HCT116 (cell line): ENCODE measurements at regions not wholly inside any gene's neighbourhood (a gene's known extent, or its start where the extent isn't known, plus 50 kb on each side); places are given as distances from the start of the nearest gene placed in this dataset.

Experiments used
- ATAC-seq: fragments of 200-7000 bp; cut with Tn5 transposase; 2 replicates; pipeline ENCODE4 v1.9.1; 2020; ENCODE audit warnings: mild to moderate bottlenecking, moderate library complexity
- BruUV-seq: library from RNA; stranded (reverse); fragments of 400-500 nt; replicated peaks from 2 replicates; lab custom pipeline; 2021; lab: Mats Ljungman, UMichigan
- CTCF ChIA-PET: fragments of 300-600 bp; sonication (Branson Sonifier 250); formaldehyde crosslinking; loops from one replicate; lab custom pipeline; 2021; ENCODE audit warnings: antibody characterized with exemption; lab: Charles Lee
- POLR2A ChIA-PET: fragments of 300-600, 350-600 bp; sonication (Branson Sonifier 250); formaldehyde crosslinking; loops from one replicate; lab custom pipeline; 2021; ENCODE audit warnings: antibody characterized with exemption; lab: Charles Lee
- RAD21 ChIA-PET, 2 experiments: fragments of 300-600 bp; sonication (Branson Sonifier 250); formaldehyde crosslinking; loops; one replicate each; lab custom pipeline; 2023; ENCODE audit warnings: low total read pairs in 2 of 2; ENCODE audit not compliant: uncharacterized antibody in 2 of 2, unreplicated experiment in 2 of 2, low non-redundant PET in 1 of 2; lab: Charles Lee
- DNase-seq: peaks from one replicate; pipeline ENCODE4 v3.0.0-alpha.2; 2010; ENCODE audit warnings: low read depth, low spot score
- H2AFZ ChIP-seq: fragments of 200-600 bp; shearing (Covaris generic), sonication (generic); 2 replicates; pipeline ENCODE4 v1.6.1; 2017; ENCODE audit warnings: low read depth, mixed run types, mixed read lengths, antibody characterized with exemption, low read length; ENCODE audit not compliant: poor library complexity, severe bottlenecking
- H3K27ac ChIP-seq: 2 replicates; pipeline ENCODE4 v1.5.1; 2012; ENCODE audit warnings: low read depth, low read length
- H3K27me3 ChIP-seq: fragments of 200-600 bp; sonication (generic); 2 replicates; pipeline ENCODE4 v1.6.1; 2016; ENCODE audit warnings: mixed run types, low read length, mixed read lengths; ENCODE audit not compliant: insufficient read depth
- H3K36me3 ChIP-seq, 2 experiments: fragments of 200-500 bp in 1 of 2; fragments of 200-600 bp in 1 of 2; sonication (Bioruptor generic) in 1 of 2; sonication (generic) in 1 of 2; 2 replicates each; pipeline versions ENCODE4 v1.5.1 to v1.6.1; 2014 to 2016; ENCODE audit warnings: low read length in 2 of 2, inconsistent platforms in 1 of 2, mixed read lengths in 1 of 2, mixed run types in 1 of 2; ENCODE audit not compliant: insufficient read depth in 2 of 2, control insufficient read depth in 1 of 2
- H3K4me1 ChIP-seq, 2 experiments: fragments of 200-600 bp in 1 of 2; sonication (generic) in 1 of 2; 2 replicates each; pipeline versions ENCODE4 v1.5.1 to v1.6.1; 2012 to 2017; ENCODE audit warnings: low read length in 2 of 2, inconsistent platforms in 1 of 2, mild to moderate bottlenecking in 1 of 2, mixed read lengths in 1 of 2, mixed run types in 1 of 2, moderate library complexity in 1 of 2; ENCODE audit not compliant: insufficient read depth in 2 of 2, control insufficient read depth in 1 of 2
- H3K4me2 ChIP-seq: fragments of 200-600 bp; sonication (generic); 2 replicates; pipeline ENCODE4 v1.6.1; 2017; ENCODE audit warnings: mixed run types, low read length, mixed read lengths
- H3K4me3 ChIP-seq, 2 experiments: fragments of 200-600 bp in 1 of 2; sonication (generic) in 1 of 2; replicated peaks in 1 of 2; 2 replicates each; pipeline ENCODE4 v1.5.1; 2011 to 2016; ENCODE audit warnings: low read length in 2 of 2, control low read depth in 1 of 2, low read depth in 1 of 2, mild to moderate bottlenecking in 1 of 2, mixed read lengths in 1 of 2, mixed run types in 1 of 2
- H3K79me2 ChIP-seq: fragments of 200-600 bp; sonication (generic); 2 replicates; pipeline ENCODE4 v1.6.1; 2017; ENCODE audit warnings: mild to moderate bottlenecking, mixed run types, low read length, moderate library complexity, mixed read lengths; ENCODE audit not compliant: insufficient read depth
- H3K9ac ChIP-seq: fragments of 200-600 bp; sonication (generic); 2 replicates; pipeline ENCODE4 v1.6.1; 2016; ENCODE audit warnings: low read length, mixed read lengths
- H3K9me2 ChIP-seq: fragments of 200-600 bp; sonication (generic), shearing (Covaris generic); 2 replicates; pipeline ENCODE4 v1.6.1; 2017; ENCODE audit warnings: mixed run types, mild to moderate bottlenecking, moderate library complexity; ENCODE audit not compliant: insufficient read depth
- H3K9me3 ChIP-seq, 2 experiments: fragments of 200-500 bp in 1 of 2; fragments of 200-600 bp in 1 of 2; sonication (Bioruptor generic) in 1 of 2; sonication (generic) in 1 of 2; 2 replicates each; pipeline ENCODE4 v1.6.1; 2014 to 2017; ENCODE audit warnings: low read length in 2 of 2, mixed read lengths in 2 of 2, inconsistent platforms in 1 of 2, low read depth in 1 of 2, mild to moderate bottlenecking in 1 of 2, mixed run types in 1 of 2, moderate library complexity in 1 of 2; ENCODE audit not compliant: control insufficient read depth in 1 of 2, insufficient read depth in 1 of 2
- H4K20me1 ChIP-seq: fragments of 200-600 bp; sonication (generic), shearing (Covaris generic); 2 replicates; pipeline ENCODE4 v1.6.1; 2017; ENCODE audit warnings: mixed run types, mild to moderate bottlenecking, moderate library complexity; ENCODE audit not compliant: insufficient read depth
- CEBPB ChIP-seq: IDR thresholded peaks from 2 replicates; pipeline ENCODE4 v1.6.1; 2012; ENCODE audit warnings: low read depth
- EZH2 ChIP-seq: fragments of 200-600 bp; sonication (generic); IDR thresholded peaks from 2 replicates; pipeline ENCODE4 v1.6.1; 2017; ENCODE audit warnings: antibody characterized with exemption, mixed run types
- EZH2phosphoT487 ChIP-seq: fragments of 200-600 bp; IDR thresholded peaks from 2 replicates; pipeline ENCODE4 v1.6.1; 2018; ENCODE audit warnings: antibody characterized with exemption, borderline replicate concordance
- JUND ChIP-seq: IDR thresholded peaks from 2 replicates; pipeline ENCODE4 v1.6.1; 2012
- RAD21 ChIP-seq: IDR thresholded peaks from 2 replicates; pipeline ENCODE4 v1.6.1; 2012; ENCODE audit warnings: low read depth, mild to moderate bottlenecking
- SP1 ChIP-seq: IDR thresholded peaks from 2 replicates; pipeline ENCODE4 v1.6.1; 2012; ENCODE audit warnings: low read depth
- intact Hi-C: fragments of 100-400 bp; cut with micrococcal nuclease; formaldehyde crosslinking; loops from 2 replicates; pipeline ENCODE4 v1.10.0; 2022
- TF ChIP-seq, protein P1 (sequence below), 3 experiments: fragments of 200-600 bp in 1 of 3; sonication (generic) in 1 of 3; IDR thresholded peaks in 2 of 3; conservative IDR thresholded peaks in 1 of 3; 2 replicates each; pipeline ENCODE4 v1.5.1; 2012 to 2017; ENCODE audit warnings: low read depth in 2 of 3, low read length in 2 of 3, antibody characterized with exemption in 1 of 3, borderline replicate concordance in 1 of 3, control low read depth in 1 of 3, mild to moderate bottlenecking in 1 of 3, mixed read lengths in 1 of 3, mixed run types in 1 of 3, moderate library complexity in 1 of 3; ENCODE audit not compliant: insufficient read depth in 1 of 3
- TF ChIP-seq, protein P2 (sequence below): IDR thresholded peaks from 2 replicates; pipeline ENCODE4 v1.6.1; 2012; ENCODE audit warnings: low read depth
- TF ChIP-seq, protein P3 (sequence below): IDR thresholded peaks from 2 replicates; pipeline ENCODE4 v1.6.1; 2012

DNA sequence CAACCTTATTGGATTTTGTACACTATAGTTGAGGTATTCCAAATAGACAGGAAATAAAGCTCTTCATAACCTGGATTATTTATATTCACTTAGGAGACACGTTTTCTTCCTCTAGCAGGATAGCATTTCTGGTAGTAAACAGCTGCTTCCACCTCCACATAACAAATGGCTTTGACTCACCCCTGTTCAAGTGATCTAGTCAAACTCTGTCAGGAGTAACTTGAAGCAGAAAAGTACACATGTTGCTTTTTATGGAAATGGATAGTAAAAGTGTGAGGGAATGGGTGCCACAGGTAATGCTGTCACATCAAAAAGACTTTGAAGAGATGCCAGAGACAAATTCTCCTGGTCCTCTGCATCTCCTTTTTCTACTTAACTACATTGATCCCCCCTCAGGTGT, 258.7 kb upstream of the SLC7A11 start:
- CTCF ChIA-PET, result no interaction called here
- POLR2A ChIA-PET, result no interaction called here
- ATAC-seq, result no peak
- H3K9me2 ChIP-seq, result no peaks in the 10 kb centered on the region
- H3K79me2 ChIP-seq, result no peaks in the 10 kb centered on the region
- TF ChIP-seq, protein P1, sequence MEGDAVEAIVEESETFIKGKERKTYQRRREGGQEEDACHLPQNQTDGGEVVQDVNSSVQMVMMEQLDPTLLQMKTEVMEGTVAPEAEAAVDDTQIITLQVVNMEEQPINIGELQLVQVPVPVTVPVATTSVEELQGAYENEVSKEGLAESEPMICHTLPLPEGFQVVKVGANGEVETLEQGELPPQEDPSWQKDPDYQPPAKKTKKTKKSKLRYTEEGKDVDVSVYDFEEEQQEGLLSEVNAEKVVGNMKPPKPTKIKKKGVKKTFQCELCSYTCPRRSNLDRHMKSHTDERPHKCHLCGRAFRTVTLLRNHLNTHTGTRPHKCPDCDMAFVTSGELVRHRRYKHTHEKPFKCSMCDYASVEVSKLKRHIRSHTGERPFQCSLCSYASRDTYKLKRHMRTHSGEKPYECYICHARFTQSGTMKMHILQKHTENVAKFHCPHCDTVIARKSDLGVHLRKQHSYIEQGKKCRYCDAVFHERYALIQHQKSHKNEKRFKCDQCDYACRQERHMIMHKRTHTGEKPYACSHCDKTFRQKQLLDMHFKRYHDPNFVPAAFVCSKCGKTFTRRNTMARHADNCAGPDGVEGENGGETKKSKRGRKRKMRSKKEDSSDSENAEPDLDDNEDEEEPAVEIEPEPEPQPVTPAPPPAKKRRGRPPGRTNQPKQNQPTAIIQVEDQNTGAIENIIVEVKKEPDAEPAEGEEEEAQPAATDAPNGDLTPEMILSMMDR (IDR thresholded peaks at IDR 0.05 in 2 of 3, conservative IDR thresholded peaks at IDR 0.05 in 1 of 3; ENCODE audit: borderline replicate concordance in 1 of 3, insufficient read depth in 1 of 3, low read depth in 2 of 3, low read length in 2 of 3), result no peak
- TF ChIP-seq CEBPB, result no peak
- no peak for TF ChIP-seq RAD21
- TF ChIP-seq JUND, result no peak
- TF ChIP-seq, protein P2, sequence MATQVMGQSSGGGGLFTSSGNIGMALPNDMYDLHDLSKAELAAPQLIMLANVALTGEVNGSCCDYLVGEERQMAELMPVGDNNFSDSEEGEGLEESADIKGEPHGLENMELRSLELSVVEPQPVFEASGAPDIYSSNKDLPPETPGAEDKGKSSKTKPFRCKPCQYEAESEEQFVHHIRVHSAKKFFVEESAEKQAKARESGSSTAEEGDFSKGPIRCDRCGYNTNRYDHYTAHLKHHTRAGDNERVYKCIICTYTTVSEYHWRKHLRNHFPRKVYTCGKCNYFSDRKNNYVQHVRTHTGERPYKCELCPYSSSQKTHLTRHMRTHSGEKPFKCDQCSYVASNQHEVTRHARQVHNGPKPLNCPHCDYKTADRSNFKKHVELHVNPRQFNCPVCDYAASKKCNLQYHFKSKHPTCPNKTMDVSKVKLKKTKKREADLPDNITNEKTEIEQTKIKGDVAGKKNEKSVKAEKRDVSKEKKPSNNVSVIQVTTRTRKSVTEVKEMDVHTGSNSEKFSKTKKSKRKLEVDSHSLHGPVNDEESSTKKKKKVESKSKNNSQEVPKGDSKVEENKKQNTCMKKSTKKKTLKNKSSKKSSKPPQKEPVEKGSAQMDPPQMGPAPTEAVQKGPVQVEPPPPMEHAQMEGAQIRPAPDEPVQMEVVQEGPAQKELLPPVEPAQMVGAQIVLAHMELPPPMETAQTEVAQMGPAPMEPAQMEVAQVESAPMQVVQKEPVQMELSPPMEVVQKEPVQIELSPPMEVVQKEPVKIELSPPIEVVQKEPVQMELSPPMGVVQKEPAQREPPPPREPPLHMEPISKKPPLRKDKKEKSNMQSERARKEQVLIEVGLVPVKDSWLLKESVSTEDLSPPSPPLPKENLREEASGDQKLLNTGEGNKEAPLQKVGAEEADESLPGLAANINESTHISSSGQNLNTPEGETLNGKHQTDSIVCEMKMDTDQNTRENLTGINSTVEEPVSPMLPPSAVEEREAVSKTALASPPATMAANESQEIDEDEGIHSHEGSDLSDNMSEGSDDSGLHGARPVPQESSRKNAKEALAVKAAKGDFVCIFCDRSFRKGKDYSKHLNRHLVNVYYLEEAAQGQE, result no peak
- no peak for TF ChIP-seq EZH2phosphoT487
- TF ChIP-seq SP1, result no peak
- TF ChIP-seq EZH2, result no peak
- TF ChIP-seq, protein P3, sequence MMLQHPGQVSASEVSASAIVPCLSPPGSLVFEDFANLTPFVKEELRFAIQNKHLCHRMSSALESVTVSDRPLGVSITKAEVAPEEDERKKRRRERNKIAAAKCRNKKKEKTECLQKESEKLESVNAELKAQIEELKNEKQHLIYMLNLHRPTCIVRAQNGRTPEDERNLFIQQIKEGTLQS, result no peak
- H3K9me3 ChIP-seq, result no peaks in the 10 kb centered on the region
- RAD21 ChIA-PET, result no interaction called here
- BruUV-seq, result no TSS peak
- DNase-seq, result no peak
- no peak overlapping the region for H3K4me2 ChIP-seq
- H3K27me3 ChIP-seq, result no peaks in the 10 kb centered on the region
- H2AFZ ChIP-seq, result no peak overlapping the region
- no peaks in the 10 kb centered on the region for H3K4me1 ChIP-seq
- no peak overlapping the region for H3K4me3 ChIP-seq
- H3K9ac ChIP-seq, result no peak overlapping the region
- intact Hi-C loops, result no loop called here
- H4K20me1 ChIP-seq, result no peaks in the 10 kb centered on the region
- H3K27ac ChIP-seq, result no peak overlapping the region
- H3K36me3 ChIP-seq, result no peaks in the 10 kb centered on the region
